Psoas muscle (tissue), 7 donors: ENCODE measurements at regions not wholly inside any gene's neighbourhood (a gene's known extent, or its start where the extent isn't known, plus 50 kb on each side); places are given as distances from the start of the nearest gene placed in this dataset.

ENCODE experiments used
- ATAC-seq, 4 donors: fragments of 200-7000 bp; cut with Tn5 transposase; one replicate each; pipeline ENCODE4 v1.9.1; 2020; ENCODE audit warnings: moderate library complexity in 3 of 4, mild to moderate bottlenecking in 2 of 4
- DNase-seq, 2 donors: peaks; one replicate each; pipeline ENCODE4 v3.0.0-alpha.2; 2020
- H3K27ac ChIP-seq: fragments of 200-600 bp; one replicate; pipeline ENCODE4 v1.8.0; 2022
- H3K27me3 ChIP-seq, 3 donors: fragments of 200-600 bp in 1 of 3; one replicate each; pipeline versions ENCODE4 v1.6.1 to v1.8.0; 2013 to 2022; ENCODE audit warnings: low read length in 2 of 3, mild to moderate bottlenecking in 2 of 3, moderate library complexity in 1 of 3; ENCODE audit not compliant: insufficient read depth in 3 of 3
- H3K36me3 ChIP-seq, 2 donors: fragments of 200-600 bp in 1 of 2; one replicate each; pipeline versions ENCODE4 v1.6.1 to v1.8.0; 2013 to 2022; ENCODE audit warnings: low read depth in 1 of 2, mild to moderate bottlenecking in 1 of 2, moderate library complexity in 1 of 2; ENCODE audit not compliant: insufficient read depth in 1 of 2
- H3K4me1 ChIP-seq: fragments of 200-600 bp; one replicate; pipeline ENCODE4 v1.8.0; 2022
- H3K4me3 ChIP-seq: fragments of 200-600 bp; one replicate; pipeline ENCODE4 v1.8.0; 2022; ENCODE audit warnings: mild to moderate bottlenecking
- H3K9me3 ChIP-seq: fragments of 200-600 bp; one replicate; pipeline ENCODE4 v1.8.0; 2022
- WGBS, 3 donors: extraction: QIAGEN DNeasy Blood & Tissue Kit; methylation state at CpG; one replicate each; pipeline versions ENCODE4 v1.1.6 to v1.1.7; 2013; 5-methylcytosine and 5-hydroxymethylcytosine counted together
- intact Hi-C, 2 donors: fragments of 100-400 bp; cut with DNase I; formaldehyde crosslinking; loops; one replicate each; pipeline versions ENCODE4 v1.11.0 to v1.14.2; 2022
- TF ChIP-seq, protein P1 (sequence below): fragments of 200-600 bp; IDR thresholded peaks from one replicate; pipeline ENCODE4 v1.8.0; 2022; ENCODE audit warnings: antibody characterized with exemption
- donor health status: healthy with polysubstance abuse.
- donor health status: DM: no; HTN: no; CAD: no; lungs with moderate emphysema.
- donor health status: Bipolar disorder and iron deficiency.
- donor health status: healthy.
- donor health status: DM: yes; HTN: yes; CAD: no.
- donor health status: DM: no; HTN: no; CAD: no.
- donor health status: DM: yes; HTN: yes; CAD: no.

DNA sequence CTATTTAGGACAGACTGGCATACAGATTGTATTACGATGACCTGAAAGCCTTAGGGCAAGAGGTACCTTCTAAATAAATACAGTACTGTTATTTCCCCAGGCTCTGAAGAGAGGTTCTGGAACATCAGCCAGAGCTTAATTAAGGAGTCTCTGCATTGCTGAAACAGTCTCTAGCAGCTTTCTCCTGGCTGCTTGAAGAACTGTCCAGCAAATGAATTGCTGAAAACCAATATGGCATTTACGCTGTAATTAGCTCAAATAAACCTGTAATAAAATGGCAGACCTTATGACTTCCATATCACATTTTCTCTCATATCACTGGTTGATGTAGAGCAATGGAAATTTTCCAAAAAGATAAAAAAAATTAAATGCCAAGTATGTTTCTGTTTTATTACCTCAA, 636.3 kb downstream of the GABRG2 start:
- intact Hi-C loops = no loop called here
- WGBS, 3 donors = 61 to 73% (median 70%) methylated on average over 2 of the region's 2 CpGs
- Histone ChIP-seq H3K36me3 (no peaks in the 10 kb centered on the region), H3K4me3 (no peak overlapping the region), H3K4me1 (no peaks in the 10 kb centered on the region), H3K9me3 (no peaks in the 10 kb centered on the region), H3K27me3 (no peaks in the 10 kb centered on the region), H3K27ac (no peak overlapping the region)
- TF ChIP-seq, protein P1, sequence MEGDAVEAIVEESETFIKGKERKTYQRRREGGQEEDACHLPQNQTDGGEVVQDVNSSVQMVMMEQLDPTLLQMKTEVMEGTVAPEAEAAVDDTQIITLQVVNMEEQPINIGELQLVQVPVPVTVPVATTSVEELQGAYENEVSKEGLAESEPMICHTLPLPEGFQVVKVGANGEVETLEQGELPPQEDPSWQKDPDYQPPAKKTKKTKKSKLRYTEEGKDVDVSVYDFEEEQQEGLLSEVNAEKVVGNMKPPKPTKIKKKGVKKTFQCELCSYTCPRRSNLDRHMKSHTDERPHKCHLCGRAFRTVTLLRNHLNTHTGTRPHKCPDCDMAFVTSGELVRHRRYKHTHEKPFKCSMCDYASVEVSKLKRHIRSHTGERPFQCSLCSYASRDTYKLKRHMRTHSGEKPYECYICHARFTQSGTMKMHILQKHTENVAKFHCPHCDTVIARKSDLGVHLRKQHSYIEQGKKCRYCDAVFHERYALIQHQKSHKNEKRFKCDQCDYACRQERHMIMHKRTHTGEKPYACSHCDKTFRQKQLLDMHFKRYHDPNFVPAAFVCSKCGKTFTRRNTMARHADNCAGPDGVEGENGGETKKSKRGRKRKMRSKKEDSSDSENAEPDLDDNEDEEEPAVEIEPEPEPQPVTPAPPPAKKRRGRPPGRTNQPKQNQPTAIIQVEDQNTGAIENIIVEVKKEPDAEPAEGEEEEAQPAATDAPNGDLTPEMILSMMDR = no peak
- DNase-seq = no peak
- no peak for ATAC-seq

DNA sequence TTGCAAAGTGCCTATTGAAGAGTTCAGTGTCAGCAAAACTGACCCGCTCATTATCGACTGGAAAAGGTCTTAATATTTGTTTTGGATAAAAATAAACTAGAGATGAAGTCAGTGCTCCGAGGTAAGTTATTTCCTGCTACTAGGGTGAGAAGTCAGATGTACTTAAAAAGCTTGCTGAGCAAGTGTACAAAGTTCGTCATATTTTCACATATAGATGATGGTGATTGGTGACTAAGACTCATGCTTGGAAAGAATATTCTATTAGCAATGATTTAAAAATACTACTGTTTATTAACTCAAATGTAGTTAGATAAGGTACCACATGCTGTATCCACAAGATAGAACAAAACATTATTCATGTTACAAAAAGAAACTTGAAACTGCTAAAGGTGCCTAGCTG, 643.7 kb downstream of the GABRG2 start:
- WGBS, 3 donors = 68 to 75% (median 72%) methylated on average over 4 of the region's 4 CpGs
- no peak for ATAC-seq
- TF ChIP-seq, protein P1 = no peak
- no peak for DNase-seq
- Histone ChIP-seq H3K4me1 (no peaks in the 10 kb centered on the region), H3K27me3 (no peaks in the 10 kb centered on the region), H3K9me3 (no peaks in the 10 kb centered on the region), H3K36me3 (no peaks in the 10 kb centered on the region), H3K4me3 (no peak overlapping the region), H3K27ac (no peak overlapping the region)
- intact Hi-C loops = no loop called here

DNA sequence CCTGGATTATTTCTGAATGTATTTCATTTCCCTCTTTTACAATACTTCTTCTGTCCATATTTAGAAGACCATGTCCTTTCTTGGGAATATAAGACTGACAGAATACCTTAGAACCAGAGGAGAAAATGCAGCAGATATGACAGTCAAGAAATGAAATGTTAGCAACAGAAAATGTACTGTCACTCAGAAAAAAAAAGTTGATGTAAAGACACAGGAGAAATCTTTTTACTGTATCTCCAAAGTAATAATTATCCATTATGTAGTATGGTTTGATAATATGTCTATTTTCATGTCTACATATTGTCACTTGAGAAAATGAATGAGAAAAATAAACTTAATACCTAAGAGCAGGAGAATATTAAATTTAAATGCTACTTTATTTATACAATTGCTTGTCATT, 652.1 kb downstream of the GABRG2 start:
- Histone ChIP-seq H3K27ac (no peak overlapping the region), H3K36me3 (no peaks in the 10 kb centered on the region), H3K27me3 (no peaks in the 10 kb centered on the region), H3K9me3 (no peaks in the 10 kb centered on the region), H3K4me3 (no peak overlapping the region), H3K4me1 (no peaks in the 10 kb centered on the region)
- intact Hi-C loops = no loop called here
- ATAC-seq = no peak
- TF ChIP-seq, protein P1 = no peak
- no peak for DNase-seq

DNA sequence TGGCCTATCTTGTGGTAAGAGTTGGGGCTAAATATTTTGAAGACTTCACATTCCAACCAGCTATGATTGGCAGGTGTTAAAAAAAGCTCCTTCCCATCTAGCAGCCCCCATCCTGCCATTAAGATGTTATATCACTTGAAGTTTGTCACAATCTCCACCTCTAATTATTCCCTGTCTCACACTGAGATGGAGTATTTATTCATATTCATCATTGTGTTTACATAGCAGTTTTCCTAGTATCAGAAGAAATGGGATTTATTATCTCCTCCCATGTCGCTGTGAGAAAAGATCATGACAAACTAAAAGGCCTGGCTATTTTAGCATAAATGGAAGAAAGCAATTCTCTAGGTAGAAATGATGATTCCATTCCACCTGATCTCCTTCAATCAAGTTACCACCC, 653.6 kb downstream of the GABRG2 start:
- H3K27me3 ChIP-seq = no peaks in the 10 kb centered on the region
- no peak overlapping the region for H3K27ac ChIP-seq
- H3K9me3 ChIP-seq = no peaks in the 10 kb centered on the region
- H3K4me1 ChIP-seq = no peaks in the 10 kb centered on the region
- TF ChIP-seq, protein P1 = no peak
- DNase-seq (no peak), ATAC-seq (no peak)
- no peak overlapping the region for H3K4me3 ChIP-seq
- no peaks in the 10 kb centered on the region for H3K36me3 ChIP-seq
- 54 to 65% (median 62%) methylated on average over 1 of the region's 1 CpG for WGBS, 3 donors
- intact Hi-C loops = no loop called here

DNA sequence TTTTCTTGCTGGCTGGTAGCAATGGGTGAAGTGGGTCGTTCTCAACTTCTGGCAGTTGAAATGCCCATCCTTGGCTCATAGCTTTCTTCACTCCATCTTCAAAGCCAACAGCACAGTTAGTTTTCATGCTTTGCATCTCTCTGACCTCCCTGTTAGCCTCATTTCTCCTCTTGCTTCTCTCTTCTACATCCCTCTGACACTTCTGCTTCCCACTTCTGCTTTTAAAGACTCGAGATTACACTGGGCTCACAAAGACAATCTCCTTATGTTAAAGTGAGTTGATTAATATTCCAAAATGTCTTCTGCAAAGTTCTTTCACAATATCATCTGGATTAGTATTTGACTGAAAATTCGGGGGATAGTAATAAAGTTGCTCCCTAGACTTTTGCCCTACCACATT, 684.8 kb upstream of the CCNG1 start:
- intact Hi-C loops = no loop called here
- DNase-seq = no peak
- Histone ChIP-seq H3K4me1 (no peaks in the 10 kb centered on the region), H3K27ac (no peak overlapping the region), H3K27me3 (no peaks in the 10 kb centered on the region), H3K4me3 (no peak overlapping the region), H3K36me3 (no peaks in the 10 kb centered on the region), H3K9me3 (no peaks in the 10 kb centered on the region)
- TF ChIP-seq, protein P1 = no peak
- 71 to 79% (median 72%) methylated on average over 3 of the region's 3 CpGs for WGBS, 3 donors
- no peak for ATAC-seq
